H1 (cell line): ENCODE measurements at regions not wholly inside any gene's neighbourhood (a gene's known extent, or its start where the extent isn't known, plus 50 kb on each side); places are given as distances from the start of the nearest gene placed in this dataset.

Experiments
- CTCF ChIA-PET: fragments of 300-600 bp; sonication (Branson Sonifier 250); formaldehyde crosslinking; loops from one replicate; lab custom pipeline; 2021; ENCODE audit not compliant: partially characterized antibody; lab: Charles Lee
- POLR2A ChIA-PET: fragments of 300-600 bp; sonication (Branson Sonifier 250); formaldehyde crosslinking; loops from one replicate; lab custom pipeline; 2021; ENCODE audit warnings: inconsistent platforms; ENCODE audit not compliant: partially characterized antibody; lab: Charles Lee
- DNase-seq, 2 experiments: peaks; one replicate each; pipeline versions ENCODE4 v3.0.0 to v3.0.0-alpha.2; 2010 to 2022; ENCODE audit warnings: low spot score in 2 of 2, low read depth in 1 of 2, mixed read lengths in 1 of 2
- FAIRE-seq: peaks from 2 replicates; lab custom pipeline; 2011; peaks lifted over from hg19 to GRCh38; lab: Jason Lieb, UNC
- H2AFZ ChIP-seq: 2 replicates; pipeline ENCODE4 v1.8.1; 2012; ENCODE audit warnings: low read length, inconsistent platforms
- H2AK5ac ChIP-seq: 2 replicates; pipeline ENCODE4 v1.6.1; 2013; ENCODE audit warnings: low read depth, low read length
- H2BK120ac ChIP-seq: replicated peaks from 2 replicates; pipeline ENCODE3; 2013; ENCODE audit warnings: low read depth, low read length, inconsistent platforms
- H2BK12ac ChIP-seq: 2 replicates; pipeline ENCODE4 v1.6.1; 2013; ENCODE audit warnings: low read depth, low read length
- H2BK15ac ChIP-seq: 2 replicates; pipeline ENCODE4 v1.6.1; 2013; ENCODE audit warnings: low read length
- H2BK20ac ChIP-seq: 2 replicates; pipeline ENCODE4 v1.6.1; 2013; ENCODE audit warnings: low read length
- H2BK5ac ChIP-seq: 2 replicates; pipeline ENCODE4 v1.6.1; 2013; ENCODE audit warnings: low read depth, low read length
- H3K14ac ChIP-seq: 2 replicates; pipeline ENCODE4 v1.6.1; 2013; ENCODE audit warnings: inconsistent platforms; ENCODE audit not compliant: insufficient read length
- H3K18ac ChIP-seq: 2 replicates; pipeline ENCODE4 v1.6.1; 2013; ENCODE audit warnings: low read length; ENCODE audit errors: extremely low read depth
- H3K23ac ChIP-seq: 2 replicates; pipeline ENCODE4 v1.6.1; 2013; ENCODE audit warnings: inconsistent platforms; ENCODE audit not compliant: insufficient read length
- H3K23me2 ChIP-seq: 2 replicates; pipeline ENCODE4 v1.6.1; 2013; ENCODE audit warnings: low read depth, low read length
- H3K27ac ChIP-seq: 2 replicates; pipeline ENCODE4 v1.6.1; 2011; ENCODE audit warnings: low read depth, low read length, inconsistent platforms
- H3K27me3 ChIP-seq, 4 experiments: replicated peaks in 1 of 4; 1 replicate in 1 of 4; 2 replicates in 3 of 4; pipeline versions ENCODE4 v1.6.1 to v1.8.1; 2011 to 2013; ENCODE audit warnings: low read length in 3 of 4, mild to moderate bottlenecking in 3 of 4, inconsistent platforms in 2 of 4, mixed read lengths in 2 of 4, moderate library complexity in 1 of 4; ENCODE audit not compliant: control insufficient read depth in 3 of 4, insufficient read depth in 3 of 4; ENCODE audit errors: extremely low read depth in 1 of 4
- H3K36me3 ChIP-seq, 4 experiments: 2 replicates each; pipeline versions ENCODE4 v1.6.1 to v1.8.1; 2011 to 2013; ENCODE audit warnings: mild to moderate bottlenecking in 4 of 4, low read length in 3 of 4, moderate library complexity in 2 of 4, control low read depth in 1 of 4, inconsistent platforms in 1 of 4; ENCODE audit not compliant: insufficient read depth in 4 of 4, control insufficient read depth in 2 of 4
- H3K4ac ChIP-seq: replicated peaks from 2 replicates; pipeline ENCODE3; 2013; ENCODE audit warnings: low read length, low read depth, mixed read lengths, inconsistent platforms; ENCODE audit not compliant: insufficient read length
- H3K4me1 ChIP-seq, 4 experiments: replicated peaks in 1 of 4; 1 replicate in 1 of 4; 2 replicates in 3 of 4; pipeline versions ENCODE4 v1.6.1 to v1.8.1; 2011 to 2013; ENCODE audit warnings: low read length in 3 of 4, inconsistent platforms in 2 of 4, mixed read lengths in 1 of 4; ENCODE audit not compliant: insufficient read depth in 4 of 4, control insufficient read depth in 3 of 4
- H3K4me2 ChIP-seq, 2 experiments: 2 replicates each; pipeline versions ENCODE4 v1.6.1 to v1.8.1; 2011 to 2013; ENCODE audit warnings: low read depth in 2 of 2, low read length in 2 of 2, control low read depth in 1 of 2, inconsistent platforms in 1 of 2, mild to moderate bottlenecking in 1 of 2; ENCODE audit not compliant: insufficient read depth in 1 of 2
- H3K4me3 ChIP-seq, 4 experiments: fragments of 200-600, 300-600 bp in 1 of 4; sonication (generic), shearing (Covaris generic), sonication (Bioruptor Twin) in 1 of 4; 2 replicates each; pipeline versions ENCODE4 v1.5.1 to v1.8.1; 2011 to 2016; ENCODE audit warnings: low read length in 4 of 4, low read depth in 3 of 4, control low read depth in 2 of 4, inconsistent platforms in 2 of 4, mild to moderate bottlenecking in 2 of 4, mixed read lengths in 1 of 4, moderate library complexity in 1 of 4; ENCODE audit not compliant: insufficient read depth in 2 of 4; ENCODE audit errors: extremely low read depth in 1 of 4
- H3K56ac ChIP-seq: replicated peaks from 2 replicates; pipeline ENCODE3; 2013; ENCODE audit warnings: low read depth, mild to moderate bottlenecking, mixed read lengths, low read length, inconsistent platforms; ENCODE audit not compliant: insufficient read length
- H3K79me1 ChIP-seq: 2 replicates; pipeline ENCODE4 v1.6.1; 2013; ENCODE audit warnings: low read depth, low read length, control low read depth
- H3K79me2 ChIP-seq, 2 experiments: 2 replicates each; pipeline versions ENCODE4 v1.6.1 to v1.8.1; 2012 to 2013; ENCODE audit warnings: low read length in 2 of 2, mild to moderate bottlenecking in 2 of 2, inconsistent platforms in 1 of 2; ENCODE audit not compliant: insufficient read depth in 2 of 2, control insufficient read depth in 1 of 2
- H3K9ac ChIP-seq, 4 experiments: replicated peaks in 1 of 4; 1 replicate in 1 of 4; 2 replicates in 3 of 4; pipeline versions ENCODE4 v1.6.1 to v1.8.1; 2011 to 2013; ENCODE audit warnings: low read depth in 3 of 4, low read length in 3 of 4, control low read depth in 2 of 4, mild to moderate bottlenecking in 2 of 4, moderate library complexity in 2 of 4, inconsistent platforms in 1 of 4; ENCODE audit errors: extremely low read depth in 1 of 4
- H3K9me3 ChIP-seq, 2 experiments: 2 replicates each; pipeline versions ENCODE4 v1.6.1 to v1.8.1; 2012 to 2013; ENCODE audit warnings: mild to moderate bottlenecking in 2 of 2, moderate library complexity in 2 of 2, control low read depth in 1 of 2, inconsistent platforms in 1 of 2, low read depth in 1 of 2, low read length in 1 of 2, mixed read lengths in 1 of 2; ENCODE audit not compliant: insufficient read depth in 2 of 2
- H4K20me1 ChIP-seq, 2 experiments: replicated peaks in 1 of 2; 2 replicates each; pipeline versions ENCODE3 to v1.8.1; 2011 to 2013; ENCODE audit warnings: inconsistent platforms in 2 of 2, low read length in 2 of 2, mild to moderate bottlenecking in 1 of 2; ENCODE audit not compliant: insufficient read depth in 2 of 2, control insufficient read depth in 1 of 2
- H4K5ac ChIP-seq: 2 replicates; pipeline ENCODE4 v1.6.1; 2013; ENCODE audit warnings: low read length, low read depth, mixed read lengths, inconsistent platforms; ENCODE audit not compliant: insufficient read length
- H4K8ac ChIP-seq: 2 replicates; pipeline ENCODE4 v1.8.0; 2013; ENCODE audit warnings: mild to moderate bottlenecking, moderate library complexity, low read length, inconsistent platforms; ENCODE audit not compliant: insufficient read depth; ENCODE audit errors: extremely low read depth
- H4K91ac ChIP-seq: replicated peaks from 2 replicates; pipeline ENCODE3; 2013; ENCODE audit warnings: low read length, mixed read lengths, inconsistent platforms; ENCODE audit not compliant: insufficient read length
- CTBP2 ChIP-seq: IDR thresholded peaks from 2 replicates; pipeline ENCODE4 v1.7.0; 2011; ENCODE audit warnings: borderline replicate concordance, mild to moderate bottlenecking, moderate library complexity, mixed read lengths, low read length; ENCODE audit not compliant: insufficient read depth, insufficient read length
- MAFK ChIP-seq: IDR thresholded peaks from 2 replicates; pipeline ENCODE4 v1.6.1; 2012; ENCODE audit warnings: low read depth, mild to moderate bottlenecking, improper control_type of control experiment, low read length
- POLR2A ChIP-seq, 2 experiments: IDR thresholded peaks; 1 replicate in 1 of 2; 2 replicates in 1 of 2; pipeline ENCODE4 v1.6.1; 2011; ENCODE audit warnings: low read depth in 2 of 2, low read length in 2 of 2, mild to moderate bottlenecking in 2 of 2; ENCODE audit errors: control extremely low read depth in 1 of 2
- SAP30 ChIP-seq: fragments of 300-600 bp; sonication (generic); IDR thresholded peaks from 2 replicates; pipeline ENCODE4 v1.7.1; 2012; ENCODE audit warnings: low read length, moderate library complexity, mild to moderate bottlenecking, inconsistent platforms; ENCODE audit not compliant: insufficient read depth, insufficient replicate concordance
- TEAD4 ChIP-seq: IDR thresholded peaks from 2 replicates; pipeline ENCODE4 v1.6.1; 2012; ENCODE audit warnings: low read depth, low read length, inconsistent platforms, mixed read lengths
- WGBS, 2 experiments: shearing (Covaris generic) in 1 of 2; methylation state at CpG; one replicate each; pipeline versions ENCODE4 v1.1.6 to v1.1.7; 2013 to 2015; ENCODE audit warnings: low lambda C conversion rate in 2 of 2, mixed read lengths in 2 of 2, inconsistent platforms in 1 of 2, low coverage in 1 of 2, missing lambda C conversion rate in 1 of 2; ENCODE audit not compliant: insufficient replicate concordance in 2 of 2, insufficient coverage in 1 of 2, insufficient read length in 1 of 2; ENCODE audit errors: extremely low coverage in 1 of 2, missing lambda C conversion rate in 1 of 2; 5-methylcytosine and 5-hydroxymethylcytosine counted together

DNA sequence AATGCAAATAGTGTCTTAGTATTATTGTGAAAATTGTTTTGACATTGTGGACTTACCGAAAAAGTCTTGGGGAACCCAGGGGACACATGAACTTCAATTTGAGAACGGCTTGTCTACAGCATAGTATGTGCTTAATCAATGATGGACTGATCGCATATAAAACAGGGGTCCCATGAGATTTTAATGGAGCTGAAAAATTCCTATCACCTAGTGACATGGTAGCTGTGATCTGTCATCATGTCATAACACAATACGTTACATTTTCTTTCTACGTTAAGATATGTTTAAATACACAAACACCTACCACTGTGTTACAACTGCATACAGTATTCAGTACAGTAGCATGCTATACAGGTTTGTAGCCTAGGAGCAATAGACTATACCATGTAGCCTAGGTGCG lies 153.3 kb upstream of the FOXD3 start:
- no peaks in the 10 kb centered on the region for H3K27me3 ChIP-seq
- no peak overlapping the region for H3K18ac ChIP-seq
- H2BK20ac ChIP-seq = no peak overlapping the region
- no peak overlapping the region for H3K14ac ChIP-seq
- H3K9ac ChIP-seq = no peak overlapping the region
- H2BK5ac ChIP-seq = no peak overlapping the region
- H2BK120ac ChIP-seq = no peak overlapping the region
- H3K79me1 ChIP-seq = no peaks in the 10 kb centered on the region
- no peak overlapping the region for H3K56ac ChIP-seq
- H3K23me2 ChIP-seq = no peaks in the 10 kb centered on the region
- no peaks in the 10 kb centered on the region for H3K9me3 ChIP-seq
- no peaks in the 10 kb centered on the region for H3K4me1 ChIP-seq
- H4K91ac ChIP-seq = no peak overlapping the region
- no peak overlapping the region for H4K5ac ChIP-seq
- H3K79me2 ChIP-seq = no peaks in the 10 kb centered on the region
- POLR2A ChIA-PET = no interaction called here
- H3K36me3 ChIP-seq = no peaks in the 10 kb centered on the region
- peak overlapping the region; percentile 32 for H3K23ac ChIP-seq
- no peak overlapping the region for H2AFZ ChIP-seq
- FAIRE-seq = no peak
- no peak overlapping the region for H2AK5ac ChIP-seq
- H2BK15ac ChIP-seq = no peak overlapping the region
- no peak overlapping the region for H3K4me3 ChIP-seq
- H2BK12ac ChIP-seq = no peak overlapping the region
- H3K4me2 ChIP-seq = no peak overlapping the region
- H3K4ac ChIP-seq = no peak overlapping the region
- H4K20me1 ChIP-seq = no peaks in the 10 kb centered on the region
- TF ChIP-seq CTBP2 (no peak), MAFK (no peak), TEAD4 (no peak), POLR2A (IDR thresholded peaks at IDR 0.05; ENCODE audit: control extremely low read depth in 1 of 2, low read depth in 2 of 2, low read length in 2 of 2) (no peak), SAP30 (no peak)
- H4K8ac ChIP-seq = no peak overlapping the region
- H3K27ac ChIP-seq = no peak overlapping the region
- WGBS, 2 experiments = 78% methylated on average over 6 of the region's 6 CpGs; no CpG with 5 or more reads in 1 of the 2 experiments
- DNase-seq = no peak
- CTCF ChIA-PET = no interaction called here
